AG04449 (cell line): ENCODE measurements at regions not wholly inside any gene's neighbourhood (a gene's known extent, or its start where the extent isn't known, plus 50 kb on each side); places are given as distances from the start of the nearest gene placed in this dataset.

Experiments
- CTCF ChIA-PET: fragments of 350-600 bp; formaldehyde crosslinking; extraction: SDS; loops from one replicate; lab custom pipeline; 2021; ENCODE audit warnings: antibody characterized with exemption; lab: Yijun Ruan, JAX
- POLR2A ChIA-PET: fragments of 400-600, 350-600 bp; formaldehyde crosslinking; extraction: SDS; loops from one replicate; lab custom pipeline; 2020; ENCODE audit warnings: antibody characterized with exemption, inconsistent platforms; lab: Yijun Ruan, JAX
- DNase-seq: peaks from one replicate; pipeline ENCODE4 v3.0.0-alpha.2; 2010; ENCODE audit warnings: low read depth, low spot score
- H3K4me3 ChIP-seq: 2 replicates; pipeline ENCODE4 v1.5.1; 2011; ENCODE audit warnings: low read depth, mild to moderate bottlenecking, control low read depth, low read length
- TF ChIP-seq, protein P1 (sequence below): IDR thresholded peaks from one replicate; pipeline ENCODE4 v1.5.1; 2011; ENCODE audit warnings: mild to moderate bottlenecking, moderate library complexity, low read length, control low read depth, inconsistent platforms; ENCODE audit not compliant: insufficient read depth; ENCODE audit errors: missing control alignments

- TF ChIP-seq, protein P1, sequence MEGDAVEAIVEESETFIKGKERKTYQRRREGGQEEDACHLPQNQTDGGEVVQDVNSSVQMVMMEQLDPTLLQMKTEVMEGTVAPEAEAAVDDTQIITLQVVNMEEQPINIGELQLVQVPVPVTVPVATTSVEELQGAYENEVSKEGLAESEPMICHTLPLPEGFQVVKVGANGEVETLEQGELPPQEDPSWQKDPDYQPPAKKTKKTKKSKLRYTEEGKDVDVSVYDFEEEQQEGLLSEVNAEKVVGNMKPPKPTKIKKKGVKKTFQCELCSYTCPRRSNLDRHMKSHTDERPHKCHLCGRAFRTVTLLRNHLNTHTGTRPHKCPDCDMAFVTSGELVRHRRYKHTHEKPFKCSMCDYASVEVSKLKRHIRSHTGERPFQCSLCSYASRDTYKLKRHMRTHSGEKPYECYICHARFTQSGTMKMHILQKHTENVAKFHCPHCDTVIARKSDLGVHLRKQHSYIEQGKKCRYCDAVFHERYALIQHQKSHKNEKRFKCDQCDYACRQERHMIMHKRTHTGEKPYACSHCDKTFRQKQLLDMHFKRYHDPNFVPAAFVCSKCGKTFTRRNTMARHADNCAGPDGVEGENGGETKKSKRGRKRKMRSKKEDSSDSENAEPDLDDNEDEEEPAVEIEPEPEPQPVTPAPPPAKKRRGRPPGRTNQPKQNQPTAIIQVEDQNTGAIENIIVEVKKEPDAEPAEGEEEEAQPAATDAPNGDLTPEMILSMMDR: no peak
- no peak overlapping the region for H3K4me3 ChIP-seq
- ChIA-PET POLR2A (no interaction called here), CTCF (no interaction called here)
- no peak for DNase-seq
Observed at GRCh38 chr2:9055471-9055870, 52.0 kb upstream of the MBOAT2 start.

DNA sequence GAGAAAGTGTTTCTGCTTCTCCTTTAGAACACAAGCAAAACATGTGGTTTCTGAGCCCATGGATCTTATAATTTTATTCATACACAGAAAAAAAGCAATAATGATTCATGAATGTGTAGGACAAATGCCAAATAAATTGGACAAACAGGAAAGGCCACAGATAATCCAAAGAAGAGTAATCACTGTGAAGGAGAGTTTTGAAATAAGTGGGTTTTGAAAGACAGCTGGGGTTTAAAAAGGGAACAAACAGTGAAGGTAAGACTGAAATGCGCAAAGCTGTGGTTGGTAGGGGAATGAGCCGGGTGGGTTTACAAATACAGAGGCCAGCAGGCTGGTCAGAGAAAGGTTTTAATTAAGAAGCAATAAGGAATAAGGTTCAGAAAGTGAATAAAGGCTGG is 50.0 kb upstream of the MBOAT2 start:
- TF ChIP-seq, protein P1: no peak
- no peak overlapping the region for H3K4me3 ChIP-seq
- POLR2A ChIA-PET: no interaction called here
- CTCF ChIA-PET: interaction anchor here (1.4 kb wide), 1 partner anchor 180 kb away, joined by 3 read pairs; no protein-coding TSS in a partner anchor
- DNase-seq: no peak
